ENCODE measurements at regions not wholly inside any gene's neighbourhood (a gene's known extent, or its start where the extent isn't known, plus 50 kb on each side); places are given as distances from the start of the nearest gene placed in this dataset.

DNA sequence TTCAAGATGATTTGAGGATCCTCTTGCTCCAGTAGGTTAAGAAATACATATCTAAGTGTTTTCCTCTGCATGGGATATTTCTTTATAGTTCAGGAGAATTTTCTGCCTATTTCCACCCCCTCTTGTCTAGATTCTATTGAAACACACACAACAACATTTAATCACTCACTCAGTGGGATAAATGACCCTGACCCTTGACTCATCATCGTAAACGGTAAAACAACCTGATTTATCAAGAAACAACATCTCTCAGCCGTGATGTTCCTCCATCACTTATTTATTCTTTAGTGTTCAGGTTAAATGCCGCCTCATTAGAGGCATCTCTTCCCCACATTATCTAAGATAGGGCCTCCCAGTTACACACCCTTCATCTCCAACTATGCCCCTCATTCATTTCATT is 208.7 kb upstream of the FMN2 start:
- H3K79me2 ChIP-seq (ENCODE audit: insufficient read depth, low read depth, low read length) = no peaks in the 10 kb centered on the region
- H3K4me3 ChIP-seq (ENCODE audit: low read depth, low read length, poor library complexity, severe bottlenecking) = no peak overlapping the region
- ChIA-PET CTCF (ENCODE audit: unreplicated experiment) (no interaction called here), POLR2A (no interaction called here)
- no peaks in the 10 kb centered on the region for H3K4me1 ChIP-seq (ENCODE audit: insufficient read depth, low read length, poor library complexity, severe bottlenecking)
- H3K27ac ChIP-seq (ENCODE audit: low read depth, low read length, poor library complexity, severe bottlenecking) = no peak overlapping the region
- H3K9me2 ChIP-seq (ENCODE audit: insufficient read depth, low read length) = no peaks in the 10 kb centered on the region
- H3K4me2 ChIP-seq (ENCODE audit: low read length) = no peak overlapping the region
- H2AFZ ChIP-seq (ENCODE audit: low read length) = no peak overlapping the region
- H3K36me3 ChIP-seq (ENCODE audit: insufficient read depth, low read length) = no peaks in the 10 kb centered on the region
- intact Hi-C loops (cut with micrococcal nuclease; ENCODE audit: unreplicated experiment) = no loop called here
- no peak for DNase-seq (ENCODE audit: low spot score)
- TF ChIP-seq, protein P1, sequence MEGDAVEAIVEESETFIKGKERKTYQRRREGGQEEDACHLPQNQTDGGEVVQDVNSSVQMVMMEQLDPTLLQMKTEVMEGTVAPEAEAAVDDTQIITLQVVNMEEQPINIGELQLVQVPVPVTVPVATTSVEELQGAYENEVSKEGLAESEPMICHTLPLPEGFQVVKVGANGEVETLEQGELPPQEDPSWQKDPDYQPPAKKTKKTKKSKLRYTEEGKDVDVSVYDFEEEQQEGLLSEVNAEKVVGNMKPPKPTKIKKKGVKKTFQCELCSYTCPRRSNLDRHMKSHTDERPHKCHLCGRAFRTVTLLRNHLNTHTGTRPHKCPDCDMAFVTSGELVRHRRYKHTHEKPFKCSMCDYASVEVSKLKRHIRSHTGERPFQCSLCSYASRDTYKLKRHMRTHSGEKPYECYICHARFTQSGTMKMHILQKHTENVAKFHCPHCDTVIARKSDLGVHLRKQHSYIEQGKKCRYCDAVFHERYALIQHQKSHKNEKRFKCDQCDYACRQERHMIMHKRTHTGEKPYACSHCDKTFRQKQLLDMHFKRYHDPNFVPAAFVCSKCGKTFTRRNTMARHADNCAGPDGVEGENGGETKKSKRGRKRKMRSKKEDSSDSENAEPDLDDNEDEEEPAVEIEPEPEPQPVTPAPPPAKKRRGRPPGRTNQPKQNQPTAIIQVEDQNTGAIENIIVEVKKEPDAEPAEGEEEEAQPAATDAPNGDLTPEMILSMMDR (conservative IDR thresholded peaks at IDR 0.05; ENCODE audit: low read length) = no peak
- BruUV-seq (replicated peaks) = no TSS peak
- no peaks in the 10 kb centered on the region for H3K9me3 ChIP-seq (ENCODE audit: low read length)
- H4K20me1 ChIP-seq (ENCODE audit: insufficient read depth, low read length) = no peaks in the 10 kb centered on the region

GRCh38 chr1:239884796-239885195 is 206.9 kb upstream of the FMN2 start:
- intact Hi-C loops (cut with micrococcal nuclease; ENCODE audit: unreplicated experiment) = no loop called here

DNA sequence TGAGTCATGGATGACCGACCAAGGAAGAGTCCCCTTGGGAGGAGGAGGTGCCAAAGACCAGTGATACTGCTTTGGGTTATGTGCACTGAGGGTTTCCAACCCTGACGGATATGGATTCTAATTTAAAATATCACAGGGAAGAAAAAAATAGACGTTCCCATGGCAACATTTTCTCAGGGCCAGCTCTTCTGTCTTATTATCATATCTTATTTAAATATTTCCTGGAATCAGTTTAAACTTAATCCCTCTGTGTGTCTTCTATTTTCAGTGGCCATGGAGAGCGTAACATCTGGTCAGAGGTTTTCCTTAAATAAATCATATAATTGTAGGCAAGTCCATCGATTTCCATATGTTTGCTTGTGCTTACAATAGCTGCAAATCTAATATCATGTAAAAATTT is 205.4 kb upstream of the FMN2 start:
- intact Hi-C loops (cut with micrococcal nuclease; ENCODE audit: unreplicated experiment) = no loop called here
- no peak overlapping the region for H3K27ac ChIP-seq (ENCODE audit: low read depth, low read length, poor library complexity, severe bottlenecking)
- H3K36me3 ChIP-seq (ENCODE audit: insufficient read depth, low read length) = no peaks in the 10 kb centered on the region
- CTCF ChIA-PET (ENCODE audit: unreplicated experiment) = no interaction called here
- TF ChIP-seq, protein P1 (conservative IDR thresholded peaks at IDR 0.05; ENCODE audit: low read length) = no peak
- no peak for TF ChIP-seq EZH2phosphoT487 (IDR thresholded peaks at IDR 0.05; ENCODE audit: borderline replicate concordance, low read depth, low read length)
- H3K9me3 ChIP-seq (ENCODE audit: low read length) = no peaks in the 10 kb centered on the region
- no peak for DNase-seq (ENCODE audit: low spot score)
- no peak overlapping the region for H3K4me2 ChIP-seq (ENCODE audit: low read length)
- H4K20me1 ChIP-seq (ENCODE audit: insufficient read depth, low read length) = no peaks in the 10 kb centered on the region
- no peak overlapping the region for H3K4me3 ChIP-seq (ENCODE audit: low read depth, low read length, poor library complexity, severe bottlenecking)
- POLR2A ChIA-PET = no interaction called here
- BruUV-seq (replicated peaks) = no TSS peak
- no peak overlapping the region for H2AFZ ChIP-seq (ENCODE audit: low read length)
- no peaks in the 10 kb centered on the region for H3K79me2 ChIP-seq (ENCODE audit: insufficient read depth, low read depth, low read length)
- H3K4me1 ChIP-seq (ENCODE audit: insufficient read depth, low read length, poor library complexity, severe bottlenecking) = no peaks in the 10 kb centered on the region
- no peaks in the 10 kb centered on the region for H3K9me2 ChIP-seq (ENCODE audit: insufficient read depth, low read length)

More at GRCh38 chr1:239884796-239885195, 206.9 kb upstream of the FMN2 start:
- H4K20me1 ChIP-seq (ENCODE audit: insufficient read depth, low read length) = no peaks in the 10 kb centered on the region
- POLR2A ChIA-PET = no interaction called here
- no TSS peak for BruUV-seq (replicated peaks)
- no peak overlapping the region for H3K4me2 ChIP-seq (ENCODE audit: low read length)
- CTCF ChIA-PET (ENCODE audit: unreplicated experiment) = no interaction called here
- no peaks in the 10 kb centered on the region for H3K4me1 ChIP-seq (ENCODE audit: insufficient read depth, low read length, poor library complexity, severe bottlenecking)
- no peak overlapping the region for H3K4me3 ChIP-seq (ENCODE audit: low read depth, low read length, poor library complexity, severe bottlenecking)
- no peaks in the 10 kb centered on the region for H3K79me2 ChIP-seq (ENCODE audit: insufficient read depth, low read depth, low read length)
- H2AFZ ChIP-seq (ENCODE audit: low read length) = no peak overlapping the region
- H3K36me3 ChIP-seq (ENCODE audit: insufficient read depth, low read length) = no peaks in the 10 kb centered on the region
- H3K9me3 ChIP-seq (ENCODE audit: low read length) = no peaks in the 10 kb centered on the region
- DNase-seq (ENCODE audit: low spot score) = no peak
- no peaks in the 10 kb centered on the region for H3K9me2 ChIP-seq (ENCODE audit: insufficient read depth, low read length)
- no peak overlapping the region for H3K27ac ChIP-seq (ENCODE audit: low read depth, low read length, poor library complexity, severe bottlenecking)
- no peak for TF ChIP-seq EZH2phosphoT487 (IDR thresholded peaks at IDR 0.05; ENCODE audit: borderline replicate concordance, low read depth, low read length)
- TF ChIP-seq, protein P1 (conservative IDR thresholded peaks at IDR 0.05; ENCODE audit: low read length) = no peak

Data from OCI-LY7 (cell line).